ENCODE measurements at regions not wholly inside any gene's neighbourhood (a gene's known extent, or its start where the extent isn't known, plus 50 kb on each side); places are given as distances from the start of the nearest gene placed in this dataset.

- H3K27me3 ChIP-seq (ENCODE audit: insufficient read depth, low read depth, severe bottlenecking) = peaks cover 80% of the 10 kb centered on the region
- H3K9me3 ChIP-seq (ENCODE audit: severe bottlenecking) = no peaks in the 10 kb centered on the region
- no peak for DNase-seq
These were observed 65.2 kb upstream of the MAL start for GRCh38 chr2:94960266-94960665.

GRCh38 chr2:94960751-94961150, 64.8 kb upstream of the MAL start:
- Histone ChIP-seq H3K27me3 (ENCODE audit: insufficient read depth, low read depth, severe bottlenecking) (peaks cover 77% of the 10 kb centered on the region), H3K4me3 (ENCODE audit: low read depth, low read length) (no peak overlapping the region), H3K36me3 (no peaks in the 10 kb centered on the region), H3K27ac (no peak overlapping the region), H3K9me3 (ENCODE audit: severe bottlenecking) (no peaks in the 10 kb centered on the region)
- TF ChIP-seq CTCF (IDR thresholded peaks at IDR 0.05; ENCODE audit: low read depth, low read length) = no peak
- DNase-seq = no peak

More at GRCh38 chr2:94960266-94960665, 65.2 kb upstream of the MAL start:
- H3K36me3 ChIP-seq = no peaks in the 10 kb centered on the region
- H3K27ac ChIP-seq = no peak overlapping the region
- no peak overlapping the region for H3K4me3 ChIP-seq (ENCODE audit: low read depth, low read length)
- no peak for TF ChIP-seq CTCF (IDR thresholded peaks at IDR 0.05; ENCODE audit: low read depth, low read length)

GRCh38 chr2:94964193-94964592, 61.3 kb upstream of the MAL start:
- Histone ChIP-seq H3K9me3 (ENCODE audit: severe bottlenecking) (no peaks in the 10 kb centered on the region), H3K27me3 (ENCODE audit: insufficient read depth, low read depth, severe bottlenecking) (peaks cover 75% of the 10 kb centered on the region), H3K4me3 (ENCODE audit: low read depth, low read length) (no peak overlapping the region), H3K27ac (no peak overlapping the region), H3K36me3 (no peaks in the 10 kb centered on the region)
- no peak for TF ChIP-seq CTCF (IDR thresholded peaks at IDR 0.05; ENCODE audit: low read depth, low read length)
- no peak for DNase-seq

GRCh38 chr2:94966689-94967088, 58.8 kb upstream of the MAL start:
- Histone ChIP-seq H3K27ac (no peak overlapping the region), H3K27me3 (ENCODE audit: insufficient read depth, low read depth, severe bottlenecking) (peaks cover 77% of the 10 kb centered on the region), H3K4me3 (ENCODE audit: low read depth, low read length) (no peak overlapping the region), H3K9me3 (ENCODE audit: severe bottlenecking) (no peaks in the 10 kb centered on the region), H3K36me3 (no peaks in the 10 kb centered on the region)
- TF ChIP-seq CTCF (IDR thresholded peaks at IDR 0.05; ENCODE audit: low read depth, low read length) = no peak
- DNase-seq = no peak

GRCh38 chr2:94970353-94970752, 55.2 kb upstream of the MAL start:
- no peak for DNase-seq
- TF ChIP-seq CTCF (IDR thresholded peaks at IDR 0.05; ENCODE audit: low read depth, low read length) = no peak
- Histone ChIP-seq H3K4me3 (ENCODE audit: low read depth, low read length) (no peak overlapping the region), H3K27me3 (ENCODE audit: insufficient read depth, low read depth, severe bottlenecking) (peaks cover 57% of the 10 kb centered on the region), H3K36me3 (no peaks in the 10 kb centered on the region), H3K27ac (no peak overlapping the region), H3K9me3 (ENCODE audit: severe bottlenecking) (no peaks in the 10 kb centered on the region)

Data from WERI-Rb-1 (cell line).